Fibroblast of skin of scalp (primary cell): ENCODE measurements at regions not wholly inside any gene's neighbourhood (a gene's known extent, or its start where the extent isn't known, plus 50 kb on each side); places are given as distances from the start of the nearest gene placed in this dataset.
"Not testable (repeated sequence)": the region's sequence is repeated elsewhere in the genome, so short reads cannot be mapped to it uniquely, and the experiment has no call there.

ENCODE experiments used
- DNase-seq: peaks from one replicate; pipeline ENCODE4 v3.0.0-alpha.2; 2013

- no peak for DNase-seq
Measured at GRCh38 chr18:38186491-38186890, 620.9 kb upstream of the CELF4 start.

- no peak for DNase-seq
Measured at GRCh38 chr18:38174594-38174993, 609.0 kb upstream of the CELF4 start.

- DNase-seq, result no peak
Measured at GRCh38 chr18:38174173-38174572, 608.6 kb upstream of the CELF4 start.

GRCh38 chr18:38170845-38171244, 605.2 kb upstream of the CELF4 start:
- DNase-seq, result no peak

GRCh38 chr18:38167623-38168022, 602.0 kb upstream of the CELF4 start:
- no peak for DNase-seq

GRCh38 chr18:38153116-38153515, 587.5 kb upstream of the CELF4 start:
- not testable (repeated sequence) for DNase-seq

GRCh38 chr18:38116716-38117115, 551.1 kb upstream of the CELF4 start:
- DNase-seq, result no peak

GRCh38 chr18:38115201-38115600, 549.6 kb upstream of the CELF4 start:
- DNase-seq, result no peak

- no peak for DNase-seq
Measured at GRCh38 chr18:38087538-38087937, 521.9 kb upstream of the CELF4 start.

- no peak for DNase-seq
Measured at GRCh38 chr18:38081516-38081915, 515.9 kb upstream of the CELF4 start.

- DNase-seq, result no peak
Measured at GRCh38 chr18:38077229-38077628, 511.6 kb upstream of the CELF4 start.

- DNase-seq, result no peak
Measured at GRCh38 chr18:38076346-38077070, 510.9 kb upstream of the CELF4 start.

GRCh38 chr18:38074298-38074876, 508.8 kb upstream of the CELF4 start:
- no peak for DNase-seq

GRCh38 chr18:38067821-38068220, 502.2 kb upstream of the CELF4 start:
- no peak for DNase-seq

GRCh38 chr18:38067086-38067485, 501.5 kb upstream of the CELF4 start:
- DNase-seq, result no peak

- DNase-seq, result no peak
Measured at GRCh38 chr18:38052879-38053590, 487.4 kb upstream of the CELF4 start.

GRCh38 chr18:38047820-38048219, 482.2 kb upstream of the CELF4 start:
- DNase-seq, result no peak

- no peak for DNase-seq
Measured at GRCh38 chr18:38046651-38047050, 481.1 kb upstream of the CELF4 start.

GRCh38 chr18:38045845-38046244, 480.2 kb upstream of the CELF4 start:
- no peak for DNase-seq

GRCh38 chr18:38042211-38042890, 476.8 kb upstream of the CELF4 start:
- DNase-seq, result no peak

- DNase-seq, result no peak
Measured at GRCh38 chr18:38038242-38038641, 472.6 kb upstream of the CELF4 start.

GRCh38 chr18:38035193-38035592, 469.6 kb upstream of the CELF4 start:
- no peak for DNase-seq

- no peak for DNase-seq
Measured at GRCh38 chr18:38033282-38033681, 467.7 kb upstream of the CELF4 start.
